Neural progenitor cell (in vitro differentiated cells): ENCODE measurements at regions not wholly inside any gene's neighbourhood (a gene's known extent, or its start where the extent isn't known, plus 50 kb on each side); places are given as distances from the start of the nearest gene placed in this dataset.
"Not testable (repeated sequence)": the region's sequence is repeated elsewhere in the genome, so short reads cannot be mapped to it uniquely, and the experiment has no call there.

ENCODE experiments used
- DNase-seq: peaks from one replicate; pipeline ENCODE4 v3.0.0-alpha.2; 2016; ENCODE audit warnings: low spot score
- H2AFZ ChIP-seq: fragments of 200-600 bp; sonication (generic); replicated peaks from 2 replicates; pipeline ENCODE4 v1.6.1; 2016; ENCODE audit warnings: antibody characterized with exemption
- H3F3A ChIP-seq: fragments of 200-600 bp; sonication (generic); 2 replicates; pipeline ENCODE4 v1.6.1; 2016; ENCODE audit warnings: antibody characterized with exemption, low read depth
- H3K27ac ChIP-seq: fragments of 200-600 bp; sonication (generic); 2 replicates; pipeline ENCODE4 v1.5.1; 2016; ENCODE audit warnings: mild to moderate bottlenecking
- H3K27me3 ChIP-seq: fragments of 200-600 bp; sonication (generic); 2 replicates; pipeline ENCODE4 v1.6.1; 2016; ENCODE audit warnings: mild to moderate bottlenecking, moderate library complexity
- H3K36me3 ChIP-seq: fragments of 200-600 bp; sonication (generic); 2 replicates; pipeline ENCODE4 v1.5.1; 2016
- H3K4me1 ChIP-seq: fragments of 200-600 bp; sonication (generic); 2 replicates; pipeline ENCODE4 v1.6.1; 2016; ENCODE audit warnings: mixed run types
- H3K4me2 ChIP-seq: fragments of 200-600 bp; sonication (generic); 2 replicates; pipeline ENCODE4 v1.6.1; 2016
- H3K4me3 ChIP-seq: fragments of 200-600 bp; sonication (generic); 2 replicates; pipeline ENCODE4 v1.5.1; 2016
- H3K79me2 ChIP-seq: fragments of 200-600 bp; sonication (generic); 2 replicates; pipeline ENCODE4 v1.6.1; 2016; ENCODE audit warnings: low read depth
- H3K9ac ChIP-seq: fragments of 200-600 bp; sonication (generic); 2 replicates; pipeline ENCODE4 v1.6.1; 2016
- H3K9me3 ChIP-seq: fragments of 200-600 bp; sonication (generic); 2 replicates; pipeline ENCODE4 v1.5.1; 2016; ENCODE audit warnings: low read depth
- H4K20me1 ChIP-seq: fragments of 200-600 bp; sonication (generic); 2 replicates; pipeline ENCODE4 v1.6.1; 2016; ENCODE audit warnings: low read depth
- H3K27ac Mint-ChIP-seq: 3 replicates; pipeline ENCODE4 v1.8.0; 2021; ENCODE audit warnings: mixed read lengths
- H3K27me3 Mint-ChIP-seq: 2 replicates; pipeline ENCODE4 v1.8.0; 2022; ENCODE audit warnings: low read depth, mild to moderate bottlenecking, inconsistent platforms, moderate library complexity, mixed read lengths; ENCODE audit not compliant: insufficient read depth
- H3K36me3 Mint-ChIP-seq: 3 replicates; pipeline ENCODE4 v1.8.0; 2021; ENCODE audit warnings: mixed read lengths
- H3K4me1 Mint-ChIP-seq: 3 replicates; pipeline ENCODE4 v1.8.0; 2021; ENCODE audit warnings: mixed read lengths
- H3K4me3 Mint-ChIP-seq: 3 replicates; pipeline ENCODE4 v1.8.0; 2021; ENCODE audit warnings: mild to moderate bottlenecking, moderate library complexity, mixed read lengths
- H3K9me3 Mint-ChIP-seq: 3 replicates; pipeline ENCODE4 v1.8.0; 2020; ENCODE audit warnings: mixed read lengths
- EZH2 ChIP-seq: fragments of 200-600 bp; sonication (generic); IDR thresholded peaks from 2 replicates; pipeline ENCODE4 v1.6.1; 2017; ENCODE audit warnings: antibody characterized with exemption, mild to moderate bottlenecking, moderate library complexity
- EZH2phosphoT487 ChIP-seq: fragments of 200-600 bp; sonication (generic); IDR thresholded peaks from 2 replicates; pipeline ENCODE4 v1.6.1; 2017; ENCODE audit warnings: antibody characterized with exemption
- TF ChIP-seq, protein P1 (sequence below): fragments of 200-600 bp; sonication (generic); IDR thresholded peaks from 2 replicates; pipeline ENCODE4 v1.5.1; 2017; ENCODE audit warnings: antibody characterized with exemption, mild to moderate bottlenecking

DNA sequence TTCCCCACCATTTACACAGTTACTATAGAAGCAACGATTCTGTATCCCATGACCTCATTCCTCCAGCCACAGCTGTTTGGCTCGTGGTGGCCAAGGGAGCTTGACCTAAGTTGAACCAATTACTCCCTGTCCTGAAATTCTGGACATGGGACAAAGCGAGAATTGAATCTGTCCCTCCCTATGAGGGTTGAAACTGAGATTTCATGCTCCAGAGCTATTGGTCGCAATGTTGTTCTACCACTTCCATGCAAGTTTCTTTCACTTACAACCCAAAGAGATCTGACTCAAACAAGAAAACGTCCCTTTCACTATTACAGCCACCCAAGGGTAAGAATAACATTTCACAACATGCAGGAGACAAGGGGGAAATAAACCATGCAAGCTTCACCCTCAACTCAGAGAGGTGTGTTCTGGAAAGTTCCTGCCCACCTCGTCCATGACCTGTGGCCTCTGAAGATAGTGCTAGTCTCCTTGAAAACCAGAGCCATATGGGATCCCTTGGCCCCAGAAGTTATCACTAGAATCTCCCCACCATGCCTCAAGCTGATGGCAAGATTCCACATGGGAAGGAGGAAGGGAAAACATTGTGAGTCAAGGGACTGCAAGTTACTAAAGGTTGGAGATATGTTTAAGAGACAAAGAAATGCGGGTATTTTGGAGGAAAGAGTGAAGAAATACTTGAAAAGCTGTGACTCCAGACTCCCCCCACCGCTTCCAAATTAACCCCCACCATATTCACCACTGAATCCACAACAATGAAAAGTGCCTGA, 74.5 kb upstream of the SRSF6 start:
- no peak for DNase-seq
- no peak overlapping the region for H3K4me2 ChIP-seq
- H4K20me1 ChIP-seq = no peaks in the 10 kb centered on the region
- no peaks in the 10 kb centered on the region for H3K27me3 ChIP-seq
- H3K9me3 Mint-ChIP-seq = no peaks in the 10 kb centered on the region
- H3K27ac Mint-ChIP-seq = no peak overlapping the region
- H3K9ac ChIP-seq = no peak overlapping the region
- H3K36me3 Mint-ChIP-seq = no peaks in the 10 kb centered on the region
- H3K36me3 ChIP-seq = no peaks in the 10 kb centered on the region
- no peak overlapping the region for H3K27ac ChIP-seq
- no peaks in the 10 kb centered on the region for H3K4me1 Mint-ChIP-seq
- H3K79me2 ChIP-seq = no peaks in the 10 kb centered on the region
- TF ChIP-seq EZH2 = no peak
- TF ChIP-seq, protein P1, sequence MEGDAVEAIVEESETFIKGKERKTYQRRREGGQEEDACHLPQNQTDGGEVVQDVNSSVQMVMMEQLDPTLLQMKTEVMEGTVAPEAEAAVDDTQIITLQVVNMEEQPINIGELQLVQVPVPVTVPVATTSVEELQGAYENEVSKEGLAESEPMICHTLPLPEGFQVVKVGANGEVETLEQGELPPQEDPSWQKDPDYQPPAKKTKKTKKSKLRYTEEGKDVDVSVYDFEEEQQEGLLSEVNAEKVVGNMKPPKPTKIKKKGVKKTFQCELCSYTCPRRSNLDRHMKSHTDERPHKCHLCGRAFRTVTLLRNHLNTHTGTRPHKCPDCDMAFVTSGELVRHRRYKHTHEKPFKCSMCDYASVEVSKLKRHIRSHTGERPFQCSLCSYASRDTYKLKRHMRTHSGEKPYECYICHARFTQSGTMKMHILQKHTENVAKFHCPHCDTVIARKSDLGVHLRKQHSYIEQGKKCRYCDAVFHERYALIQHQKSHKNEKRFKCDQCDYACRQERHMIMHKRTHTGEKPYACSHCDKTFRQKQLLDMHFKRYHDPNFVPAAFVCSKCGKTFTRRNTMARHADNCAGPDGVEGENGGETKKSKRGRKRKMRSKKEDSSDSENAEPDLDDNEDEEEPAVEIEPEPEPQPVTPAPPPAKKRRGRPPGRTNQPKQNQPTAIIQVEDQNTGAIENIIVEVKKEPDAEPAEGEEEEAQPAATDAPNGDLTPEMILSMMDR = no peak
- no peak for TF ChIP-seq EZH2phosphoT487
- H3F3A ChIP-seq = no peaks in the 10 kb centered on the region
- H3K4me1 ChIP-seq = no peaks in the 10 kb centered on the region
- H3K4me3 ChIP-seq = no peak overlapping the region
- H2AFZ ChIP-seq = no peak overlapping the region
- H3K27me3 Mint-ChIP-seq = no peaks in the 10 kb centered on the region
- no peak overlapping the region for H3K4me3 Mint-ChIP-seq
- H3K9me3 ChIP-seq = no peaks in the 10 kb centered on the region

DNA sequence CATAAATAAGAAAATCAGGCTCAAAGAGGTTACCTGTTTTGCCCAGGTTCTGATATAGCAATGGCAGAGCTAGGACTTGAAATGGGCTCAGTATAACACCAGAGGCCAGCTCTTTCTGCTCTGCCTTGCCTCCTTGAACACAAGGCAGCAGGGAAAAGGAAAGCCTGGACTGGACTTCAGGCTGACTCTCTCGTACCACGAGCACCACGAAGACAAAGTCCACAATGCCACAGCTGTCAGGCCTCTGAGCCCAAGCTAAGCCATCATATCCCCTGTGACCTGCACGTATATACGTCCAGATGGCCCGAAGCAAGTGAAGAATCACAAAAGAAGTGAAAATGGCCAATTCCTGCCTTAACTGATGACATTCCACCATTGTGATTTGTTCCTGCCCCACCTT, 75.6 kb upstream of the SRSF6 start:
- not testable (repeated sequence) for H3K27ac Mint-ChIP-seq, DNase-seq, H3K79me2 ChIP-seq, H3K27me3 Mint-ChIP-seq, H3K4me1 ChIP-seq, H2AFZ ChIP-seq, H3K9me3 Mint-ChIP-seq, H4K20me1 ChIP-seq, H3K36me3 ChIP-seq, H3K27me3 ChIP-seq, H3K4me3 Mint-ChIP-seq, H3K27ac ChIP-seq, H3K4me1 Mint-ChIP-seq, H3K36me3 Mint-ChIP-seq, H3K9me3 ChIP-seq, H3F3A ChIP-seq, H3K4me3 ChIP-seq, H3K9ac ChIP-seq, H3K4me2 ChIP-seq

DNA sequence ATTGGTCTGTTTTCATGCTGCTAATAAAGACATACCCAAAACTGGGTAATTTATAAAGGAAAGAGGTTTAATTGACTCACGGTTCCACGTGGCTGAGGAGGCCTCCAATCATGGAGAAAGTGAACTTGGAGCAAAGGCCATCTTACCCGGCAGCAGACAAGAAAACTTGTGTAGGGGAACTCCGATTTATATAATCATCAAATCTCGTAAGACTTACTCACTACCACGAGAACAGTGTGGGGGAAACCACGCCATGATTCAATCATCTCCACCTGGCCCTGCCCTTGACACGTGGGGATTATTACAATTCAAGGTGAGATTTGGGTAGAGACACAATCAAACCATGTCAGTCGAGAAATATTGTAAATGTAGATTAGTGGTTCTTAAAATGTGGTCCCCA, 76.2 kb upstream of the SRSF6 start:
- H3K4me1 Mint-ChIP-seq, H3K36me3 ChIP-seq, H3K36me3 Mint-ChIP-seq, H4K20me1 ChIP-seq, H3F3A ChIP-seq, DNase-seq, H3K27me3 Mint-ChIP-seq, H3K4me3 Mint-ChIP-seq, H2AFZ ChIP-seq, H3K4me2 ChIP-seq, H3K4me3 ChIP-seq, H3K27ac Mint-ChIP-seq, H3K27me3 ChIP-seq, H3K4me1 ChIP-seq, H3K9ac ChIP-seq, H3K9me3 ChIP-seq, H3K9me3 Mint-ChIP-seq, H3K79me2 ChIP-seq, H3K27ac ChIP-seq: not testable (repeated sequence)

DNA sequence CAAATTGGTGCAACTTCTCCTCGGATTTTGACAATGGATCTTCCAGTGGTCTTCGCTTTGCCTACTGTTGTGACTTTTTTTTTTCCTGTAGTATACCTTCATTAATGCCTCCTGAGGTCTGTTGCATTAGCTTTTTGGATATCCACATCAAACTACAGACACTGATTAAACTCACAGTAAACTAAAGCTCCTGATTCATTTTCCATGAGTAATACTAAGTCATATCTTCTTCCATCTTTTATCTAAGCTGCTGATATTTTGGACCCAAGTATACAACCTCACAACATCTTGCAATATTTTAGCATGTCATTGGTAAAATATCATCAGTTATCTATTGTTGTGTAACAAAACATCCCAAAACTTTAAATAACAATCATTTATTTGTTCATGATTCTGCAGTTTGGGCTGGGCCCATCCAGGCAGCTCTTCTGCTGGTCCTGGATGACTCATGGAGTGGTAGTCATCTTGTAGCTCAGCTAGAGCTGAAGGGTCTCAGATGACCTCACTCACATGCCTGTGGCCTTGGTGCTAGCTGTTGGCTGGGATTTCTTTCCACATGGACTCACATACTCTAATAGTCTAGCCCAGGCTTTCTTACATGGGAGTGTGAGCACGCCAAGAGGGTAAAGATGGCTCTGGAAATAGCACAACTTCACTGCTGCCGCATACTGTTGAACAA, 78.3 kb upstream of the SRSF6 start:
- no peak for DNase-seq
- no peaks in the 10 kb centered on the region for H3K27me3 ChIP-seq
- H3K4me3 ChIP-seq = no peak overlapping the region
- H3K36me3 Mint-ChIP-seq = no peaks in the 10 kb centered on the region
- H3K27ac Mint-ChIP-seq = no peak overlapping the region
- H3K9me3 ChIP-seq = no peaks in the 10 kb centered on the region
- H3K9ac ChIP-seq = no peak overlapping the region
- no peaks in the 10 kb centered on the region for H3K36me3 ChIP-seq
- H3K27me3 Mint-ChIP-seq = no peaks in the 10 kb centered on the region
- H3K4me1 ChIP-seq = no peaks in the 10 kb centered on the region
- no peaks in the 10 kb centered on the region for H4K20me1 ChIP-seq
- H3K9me3 Mint-ChIP-seq = no peaks in the 10 kb centered on the region
- H3K27ac ChIP-seq = no peak overlapping the region
- H2AFZ ChIP-seq = no peak overlapping the region
- H3K4me2 ChIP-seq = no peak overlapping the region
- no peaks in the 10 kb centered on the region for H3F3A ChIP-seq
- TF ChIP-seq EZH2phosphoT487 = no peak
- TF ChIP-seq, protein P1 = no peak
- no peak for TF ChIP-seq EZH2
- H3K4me3 Mint-ChIP-seq = no peak overlapping the region
- H3K4me1 Mint-ChIP-seq = no peaks in the 10 kb centered on the region
- no peaks in the 10 kb centered on the region for H3K79me2 ChIP-seq
